GM13976 (cell line): ENCODE measurements at regions not wholly inside any gene's neighbourhood (a gene's known extent, or its start where the extent isn't known, plus 50 kb on each side); places are given as distances from the start of the nearest gene placed in this dataset.

Source experiments
- DNase-seq: peaks from one replicate; pipeline ENCODE4 v3.0.0; 2012; ENCODE audit warnings: low spot score
- in situ Hi-C: fragments of 300-500 bp; cut with MboI; formaldehyde crosslinking; loops from one replicate; pipeline ENCODE4 v1.12.0; 2022; ENCODE audit warnings: low sequenced_read_pairs, mixed read lengths, inconsistent platforms; ENCODE audit not compliant: unreplicated experiment
- TF ChIP-seq, protein P1 (sequence below): IDR thresholded peaks from 2 replicates; pipeline ENCODE4 v1.5.1; 2012; ENCODE audit warnings: borderline replicate concordance, mild to moderate bottlenecking; ENCODE audit not compliant: insufficient read depth; ENCODE audit errors: extremely low read depth, missing control alignments, control extremely low read depth

DNA sequence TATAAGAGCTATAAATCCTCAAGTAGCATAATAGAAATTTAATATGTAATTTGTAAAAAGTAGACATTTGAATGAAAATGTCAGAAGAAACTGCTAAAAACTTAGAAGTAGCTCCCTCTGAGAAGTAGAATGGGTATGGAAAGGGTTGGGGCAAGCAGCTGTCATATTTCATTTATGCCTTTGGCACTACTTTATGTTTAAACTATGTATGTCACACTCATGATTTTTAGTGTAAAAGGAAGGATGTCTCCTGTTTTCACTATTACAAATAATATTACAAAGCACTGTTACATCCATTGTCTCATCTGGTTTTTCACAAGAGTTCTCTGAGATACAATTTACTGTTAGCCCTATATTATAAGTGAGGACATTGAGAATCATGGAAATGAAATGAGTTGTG lies 96.3 kb upstream of the ZNF462 start:
- DNase-seq: no peak
- in situ Hi-C loops: no loop called here
- TF ChIP-seq, protein P1, sequence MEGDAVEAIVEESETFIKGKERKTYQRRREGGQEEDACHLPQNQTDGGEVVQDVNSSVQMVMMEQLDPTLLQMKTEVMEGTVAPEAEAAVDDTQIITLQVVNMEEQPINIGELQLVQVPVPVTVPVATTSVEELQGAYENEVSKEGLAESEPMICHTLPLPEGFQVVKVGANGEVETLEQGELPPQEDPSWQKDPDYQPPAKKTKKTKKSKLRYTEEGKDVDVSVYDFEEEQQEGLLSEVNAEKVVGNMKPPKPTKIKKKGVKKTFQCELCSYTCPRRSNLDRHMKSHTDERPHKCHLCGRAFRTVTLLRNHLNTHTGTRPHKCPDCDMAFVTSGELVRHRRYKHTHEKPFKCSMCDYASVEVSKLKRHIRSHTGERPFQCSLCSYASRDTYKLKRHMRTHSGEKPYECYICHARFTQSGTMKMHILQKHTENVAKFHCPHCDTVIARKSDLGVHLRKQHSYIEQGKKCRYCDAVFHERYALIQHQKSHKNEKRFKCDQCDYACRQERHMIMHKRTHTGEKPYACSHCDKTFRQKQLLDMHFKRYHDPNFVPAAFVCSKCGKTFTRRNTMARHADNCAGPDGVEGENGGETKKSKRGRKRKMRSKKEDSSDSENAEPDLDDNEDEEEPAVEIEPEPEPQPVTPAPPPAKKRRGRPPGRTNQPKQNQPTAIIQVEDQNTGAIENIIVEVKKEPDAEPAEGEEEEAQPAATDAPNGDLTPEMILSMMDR: no peak

DNA sequence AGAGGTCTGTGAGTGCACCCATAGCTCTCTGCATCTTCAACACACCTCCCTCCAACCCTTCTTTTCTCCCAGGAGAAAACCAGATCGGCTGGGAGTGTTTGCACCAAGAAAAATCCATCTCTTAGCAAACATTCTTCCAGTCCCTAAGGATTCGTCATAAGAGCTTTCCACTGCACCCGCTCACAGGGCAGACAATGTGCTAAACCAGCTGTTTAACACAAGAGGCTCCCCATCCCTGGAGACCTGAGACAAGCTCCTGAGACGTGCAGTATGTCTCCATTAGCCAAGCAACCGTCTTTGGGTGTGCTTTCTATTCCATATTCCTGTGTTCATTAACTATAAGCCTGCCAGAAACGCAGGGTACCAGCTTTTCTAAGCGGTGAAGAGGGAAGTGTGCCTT lies 93.6 kb upstream of the ZNF462 start:
- in situ Hi-C loops: no loop called here
- no peak for DNase-seq

DNA sequence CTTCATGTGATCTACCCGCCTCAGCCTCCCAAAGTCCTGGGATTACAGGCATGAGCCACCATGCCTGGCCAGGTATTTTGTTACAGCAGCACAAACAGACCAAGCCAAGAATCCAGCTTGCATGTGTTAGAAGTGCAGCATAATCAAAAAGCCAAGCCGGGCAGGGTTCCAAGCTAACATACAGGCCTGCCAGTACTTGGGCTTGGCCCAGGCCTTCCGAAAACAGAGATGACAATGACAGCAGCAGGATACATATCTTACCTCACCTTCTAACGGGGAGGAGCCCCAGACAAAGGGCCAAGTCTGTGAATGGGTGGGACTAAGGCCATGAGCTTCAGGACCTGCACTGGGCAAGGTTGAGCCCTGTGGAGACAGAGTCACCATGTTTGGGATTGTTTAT lies 91.4 kb upstream of the ZNF462 start:
- no peak for DNase-seq
- in situ Hi-C loops: no loop called here
- TF ChIP-seq, protein P1: no peak

More for the DNA sequence above, 93.6 kb upstream of the ZNF462 start:
- TF ChIP-seq, protein P1: no peak

DNA sequence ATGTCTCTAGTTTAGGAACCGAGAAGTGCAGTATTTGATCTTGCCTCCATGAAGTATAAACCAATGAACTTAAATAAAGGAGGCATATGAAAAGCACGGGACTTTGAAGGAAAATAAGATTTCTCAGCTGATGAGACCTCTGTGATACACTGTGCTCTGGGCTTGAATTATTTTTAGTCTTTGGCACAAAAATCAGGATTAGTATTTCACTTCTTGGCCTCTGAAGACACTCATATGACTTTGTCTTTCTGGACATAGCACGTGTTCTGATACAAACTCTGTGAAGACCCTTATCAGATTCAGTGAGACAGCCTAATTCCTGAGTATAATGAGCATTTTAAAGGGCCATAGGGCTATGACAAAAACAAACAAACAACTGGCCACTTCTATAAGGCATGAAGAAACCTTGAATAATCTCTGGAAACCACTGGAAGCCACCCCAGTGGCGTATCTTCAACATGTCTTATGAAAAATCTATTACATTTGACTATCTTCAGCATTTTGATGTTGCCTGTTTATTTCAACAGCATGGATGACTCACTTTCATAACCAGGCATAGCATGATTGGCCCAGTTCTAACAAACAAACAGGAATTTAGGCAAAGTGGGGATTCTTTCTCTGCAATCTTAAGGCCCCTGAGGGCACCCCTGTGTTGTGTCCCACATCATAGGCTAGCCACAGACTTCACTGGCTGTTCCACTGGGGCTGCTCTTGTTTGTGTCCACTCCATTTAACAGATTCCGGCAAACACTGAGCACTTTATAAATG lies 90.3 kb upstream of the ZNF462 start:
- in situ Hi-C loops: no loop called here
- DNase-seq: no peak
- TF ChIP-seq, protein P1: no peak

DNA sequence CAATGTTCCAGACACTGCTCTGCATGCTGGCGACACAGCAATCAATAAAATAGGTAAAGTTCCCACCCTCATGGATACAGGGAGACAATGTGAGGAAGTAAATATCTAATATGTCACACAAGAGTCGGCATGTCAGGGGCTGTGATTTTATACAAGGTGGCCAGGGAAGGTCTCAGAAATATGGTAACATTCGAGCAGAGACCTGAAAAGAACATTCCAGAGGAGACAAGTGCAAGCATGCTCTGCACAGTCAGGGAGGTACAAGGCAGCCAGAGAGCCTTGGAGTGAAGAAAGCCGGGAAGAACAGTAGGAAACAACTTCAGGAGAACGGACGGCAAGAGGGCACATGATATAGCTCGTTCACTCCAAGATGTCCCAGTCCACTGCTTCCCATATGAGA lies 89.2 kb upstream of the ZNF462 start:
- TF ChIP-seq, protein P1: no peak

DNA sequence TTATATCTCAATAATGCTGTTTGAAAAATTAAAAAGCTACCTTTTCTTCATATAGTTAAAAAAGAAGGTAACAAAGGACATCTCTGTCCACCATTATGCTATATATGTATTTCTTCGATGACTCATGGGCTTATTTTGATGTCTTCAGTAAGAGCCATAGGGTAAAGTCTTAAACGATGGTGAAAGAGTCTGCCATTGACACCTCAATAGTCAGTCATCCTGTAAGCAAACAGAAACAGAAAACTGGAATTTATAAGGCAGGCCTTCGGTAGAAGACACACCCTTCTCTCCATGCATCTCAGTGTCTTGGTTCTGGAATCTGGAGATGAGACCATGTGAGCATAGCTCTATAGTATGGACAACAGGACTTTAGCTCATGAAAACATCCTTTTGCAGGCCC lies 87.0 kb upstream of the ZNF462 start:
- in situ Hi-C loops: no loop called here
- no peak for DNase-seq
- TF ChIP-seq, protein P1: no peak

More for the DNA sequence above, 89.2 kb upstream of the ZNF462 start:
- no peak for DNase-seq
- in situ Hi-C loops: no loop called here
